ENCODE measurements at regions not wholly inside any gene's neighbourhood (a gene's known extent, or its start where the extent isn't known, plus 50 kb on each side); places are given as distances from the start of the nearest gene placed in this dataset.

GRCh38 chr12:64976131-64976530 is 145.0 kb downstream of the WIF1 start:
- H3K27me3 Mint-ChIP-seq: peaks cover 24% of the 10 kb centered on the region
- H3K4me1 Mint-ChIP-seq: no peaks in the 10 kb centered on the region
- DNase-seq (no peak), ATAC-seq (no peak)
- no peak overlapping the region for H3K27ac Mint-ChIP-seq
- no peak overlapping the region for H3K4me3 Mint-ChIP-seq
- H3K9me3 ChIP-seq (ENCODE audit: control insufficient read depth, low read length, poor library complexity, severe bottlenecking): no peaks in the 10 kb centered on the region
- H3K36me3 Mint-ChIP-seq (ENCODE audit: low read depth): no peaks in the 10 kb centered on the region

DNA sequence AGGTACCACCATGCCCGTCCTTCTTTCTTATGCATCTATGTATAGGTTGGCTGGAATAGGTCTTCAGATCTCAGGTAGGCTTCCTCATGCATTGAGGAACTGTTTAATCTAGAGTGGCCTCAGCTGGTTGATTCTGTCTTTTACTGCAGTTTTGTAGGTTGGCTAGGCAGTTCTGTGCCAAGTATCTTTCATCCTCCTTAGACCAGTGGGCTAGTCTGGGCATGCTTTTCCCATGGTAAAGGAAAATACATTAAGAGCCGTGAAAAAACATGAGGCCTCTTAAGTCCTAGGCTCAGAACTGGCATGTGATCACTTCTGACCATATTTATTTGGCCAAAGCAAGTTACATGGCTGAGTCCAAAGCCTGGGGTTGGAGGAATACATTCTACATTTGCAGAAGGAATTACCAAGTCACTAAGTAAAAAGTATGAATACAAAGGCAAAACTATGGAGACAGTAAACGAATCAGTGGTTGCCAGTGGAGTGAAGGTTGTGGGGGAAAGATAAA is 137.3 kb downstream of the WIF1 start:
- DNase-seq: no peak
- no peaks in the 10 kb centered on the region for H3K36me3 Mint-ChIP-seq (ENCODE audit: low read depth)
- no peaks in the 10 kb centered on the region for H3K4me1 Mint-ChIP-seq
- no peaks in the 10 kb centered on the region for H3K9me3 ChIP-seq (ENCODE audit: control insufficient read depth, low read length, poor library complexity, severe bottlenecking)
- H3K27ac Mint-ChIP-seq: no peak overlapping the region
- no peak overlapping the region for H3K4me3 Mint-ChIP-seq
- peaks cover 8% of the 10 kb centered on the region for H3K27me3 Mint-ChIP-seq
- ATAC-seq: no peak

GRCh38 chr12:64991121-64991611 is 129.9 kb downstream of the WIF1 start:
- DNase-seq (no peak), ATAC-seq (no peak)
- no peaks in the 10 kb centered on the region for H3K4me1 Mint-ChIP-seq
- no peak overlapping the region for H3K27ac Mint-ChIP-seq
- H3K36me3 Mint-ChIP-seq (ENCODE audit: low read depth): no peaks in the 10 kb centered on the region
- peaks cover 26% of the 10 kb centered on the region for H3K27me3 Mint-ChIP-seq
- no peaks in the 10 kb centered on the region for H3K9me3 ChIP-seq (ENCODE audit: control insufficient read depth, low read length, poor library complexity, severe bottlenecking)
- H3K4me3 Mint-ChIP-seq: no peak overlapping the region

DNA sequence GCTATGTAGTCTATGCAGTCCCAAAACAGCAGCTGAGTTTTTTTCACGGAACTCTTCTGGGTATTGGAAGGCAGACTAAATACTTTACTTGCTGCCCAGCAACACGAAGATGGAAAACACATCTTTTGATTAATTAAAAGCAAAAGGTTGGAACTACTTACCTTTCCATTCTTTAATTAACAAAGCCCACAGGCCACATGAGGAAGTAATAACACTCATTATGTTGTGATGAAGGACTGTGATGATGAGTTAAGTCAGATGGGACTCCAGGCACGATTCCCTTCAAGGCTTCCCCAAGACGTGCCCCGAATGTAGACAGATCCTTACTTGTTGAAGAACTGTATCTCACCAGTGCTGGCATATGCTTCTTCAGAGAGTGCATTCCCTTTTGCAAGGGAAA is 129.0 kb downstream of the WIF1 start:
- Mint-ChIP-seq H3K27me3 (peaks cover 24% of the 10 kb centered on the region), H3K4me3 (no peak overlapping the region), H3K4me1 (no peaks in the 10 kb centered on the region), H3K27ac (no peak overlapping the region), H3K36me3 (ENCODE audit: low read depth) (no peaks in the 10 kb centered on the region)
- no peaks in the 10 kb centered on the region for H3K9me3 ChIP-seq (ENCODE audit: control insufficient read depth, low read length, poor library complexity, severe bottlenecking)
- DNase-seq (no peak), ATAC-seq (no peak)

DNA sequence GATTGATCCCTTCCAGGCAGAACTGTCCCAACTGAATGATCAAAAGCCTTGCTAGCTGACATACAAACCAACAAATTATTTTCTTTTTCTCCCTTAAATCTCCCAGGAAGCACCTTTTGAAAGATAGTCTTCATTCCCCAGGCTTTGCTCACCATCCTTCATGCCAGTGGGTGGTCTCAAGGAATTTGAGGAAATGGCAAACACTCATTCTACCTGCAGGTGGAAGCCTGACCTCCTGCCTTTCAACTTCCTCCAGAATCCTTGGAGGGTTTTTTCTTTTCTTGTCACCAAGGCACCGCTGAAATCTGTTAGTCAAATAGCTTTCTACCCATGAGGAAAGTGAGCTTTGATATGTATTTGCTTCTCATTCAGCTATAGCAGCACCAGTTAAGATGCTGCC is 128.5 kb downstream of the WIF1 start:
- Mint-ChIP-seq H3K4me3 (no peak overlapping the region), H3K36me3 (ENCODE audit: low read depth) (no peaks in the 10 kb centered on the region), H3K4me1 (no peaks in the 10 kb centered on the region), H3K27me3 (peaks cover 26% of the 10 kb centered on the region), H3K27ac (no peak overlapping the region)
- no peaks in the 10 kb centered on the region for H3K9me3 ChIP-seq (ENCODE audit: control insufficient read depth, low read length, poor library complexity, severe bottlenecking)
- DNase-seq: no peak
- ATAC-seq: no peak

- no peaks in the 10 kb centered on the region for H3K4me1 Mint-ChIP-seq
- H3K27ac Mint-ChIP-seq: no peak overlapping the region
- H3K27me3 Mint-ChIP-seq: peaks cover 32% of the 10 kb centered on the region
- no peaks in the 10 kb centered on the region for H3K36me3 Mint-ChIP-seq (ENCODE audit: low read depth)
- H3K4me3 Mint-ChIP-seq: no peak overlapping the region
- no peak for DNase-seq
- no peaks in the 10 kb centered on the region for H3K9me3 ChIP-seq (ENCODE audit: control insufficient read depth, low read length, poor library complexity, severe bottlenecking)
- no peak for ATAC-seq
These were observed 127.6 kb downstream of the WIF1 start for GRCh38 chr12:64993461-64993860.

GRCh38 chr12:64995816-64996215 is 125.3 kb downstream of the WIF1 start:
- DNase-seq: no peak
- H3K27me3 Mint-ChIP-seq: peaks cover 32% of the 10 kb centered on the region
- no peaks in the 10 kb centered on the region for H3K9me3 ChIP-seq (ENCODE audit: control insufficient read depth, low read length, poor library complexity, severe bottlenecking)
- no peak overlapping the region for H3K27ac Mint-ChIP-seq
- no peaks in the 10 kb centered on the region for H3K36me3 Mint-ChIP-seq (ENCODE audit: low read depth)
- H3K4me3 Mint-ChIP-seq: no peak overlapping the region
- no peaks in the 10 kb centered on the region for H3K4me1 Mint-ChIP-seq
- ATAC-seq: no peak

- no peak overlapping the region for H3K4me3 Mint-ChIP-seq
- ATAC-seq (no peak), DNase-seq (no peak)
- H3K36me3 Mint-ChIP-seq (ENCODE audit: low read depth): no peaks in the 10 kb centered on the region
- H3K27me3 Mint-ChIP-seq: peaks cover 29% of the 10 kb centered on the region
- H3K4me1 Mint-ChIP-seq: no peaks in the 10 kb centered on the region
- H3K27ac Mint-ChIP-seq: no peak overlapping the region
- no peaks in the 10 kb centered on the region for H3K9me3 ChIP-seq (ENCODE audit: control insufficient read depth, low read length, poor library complexity, severe bottlenecking)
These were observed 123.2 kb downstream of the WIF1 start for GRCh38 chr12:64997858-64998257.

GRCh38 chr12:64998371-64999147 is 122.5 kb downstream of the WIF1 start:
- Mint-ChIP-seq H3K27ac (no peak overlapping the region), H3K4me3 (no peak overlapping the region), H3K36me3 (ENCODE audit: low read depth) (no peaks in the 10 kb centered on the region), H3K27me3 (peaks cover 30% of the 10 kb centered on the region), H3K4me1 (no peaks in the 10 kb centered on the region)
- DNase-seq: no peak
- no peak for ATAC-seq
- no peaks in the 10 kb centered on the region for H3K9me3 ChIP-seq (ENCODE audit: control insufficient read depth, low read length, poor library complexity, severe bottlenecking)

DNA sequence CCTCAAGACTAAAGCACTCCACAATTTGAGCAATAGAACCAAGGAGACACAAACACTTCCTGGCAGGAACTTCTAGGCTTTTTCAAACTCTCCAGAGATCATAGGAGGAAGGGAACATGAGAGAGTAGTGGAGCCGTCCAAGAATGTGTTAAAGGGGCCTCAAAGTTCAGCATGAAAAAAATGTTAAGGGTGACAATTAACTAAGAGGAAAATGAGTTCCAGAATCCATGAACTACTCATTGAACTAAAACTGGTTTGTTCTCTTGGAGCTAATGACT is 122.0 kb downstream of the WIF1 start:
- H3K27ac Mint-ChIP-seq: no peak overlapping the region

More for the DNA sequence above, 122.0 kb downstream of the WIF1 start:
- Mint-ChIP-seq H3K36me3 (ENCODE audit: low read depth) (no peaks in the 10 kb centered on the region), H3K4me3 (no peak overlapping the region), H3K4me1 (no peaks in the 10 kb centered on the region), H3K27me3 (peaks cover 28% of the 10 kb centered on the region)
- H3K9me3 ChIP-seq (ENCODE audit: control insufficient read depth, low read length, poor library complexity, severe bottlenecking): no peaks in the 10 kb centered on the region
- ATAC-seq (no peak), DNase-seq (no peak)
